ENCODE measurements at regions not wholly inside any gene's neighbourhood (a gene's known extent, or its start where the extent isn't known, plus 50 kb on each side); places are given as distances from the start of the nearest gene placed in this dataset.

DNA sequence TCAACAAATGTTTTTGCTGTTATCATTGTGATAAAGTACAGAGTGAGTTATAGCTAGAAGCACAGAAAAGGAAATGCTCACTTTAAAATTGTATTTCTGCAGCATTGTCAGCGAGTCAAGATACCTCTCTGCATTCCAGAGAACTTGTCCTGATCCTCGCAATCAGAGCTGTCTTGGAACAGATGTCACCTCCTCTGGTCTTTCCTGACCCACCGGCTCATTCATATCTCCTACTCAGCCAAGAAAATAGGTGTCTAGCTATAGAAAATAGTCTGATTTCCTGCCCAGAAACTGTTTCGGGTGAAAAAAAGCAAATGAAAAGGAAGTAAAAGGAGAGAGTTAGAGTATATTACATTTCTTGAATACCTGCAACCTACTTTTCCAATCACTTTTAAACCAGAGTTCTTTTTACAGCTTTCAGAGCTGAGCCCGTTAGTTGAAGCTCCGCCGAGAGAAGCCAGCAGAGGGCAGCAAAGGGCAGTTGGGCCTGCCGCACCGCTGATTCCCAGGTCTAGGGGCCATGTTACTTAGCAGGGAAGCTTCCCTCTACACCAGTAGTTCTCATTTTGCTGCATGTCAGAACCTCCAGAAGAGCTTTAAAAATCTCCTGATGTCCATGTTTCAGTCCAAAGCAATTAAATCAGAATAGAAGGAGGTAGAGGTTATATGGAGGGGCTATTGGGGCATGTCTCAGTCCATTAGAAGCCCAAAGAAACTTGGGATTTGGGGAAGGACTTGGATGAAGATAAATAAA lies 185.7 kb upstream of the THRB start:
- Histone ChIP-seq H2AFZ (ENCODE audit: control insufficient read depth, low read depth, low read length) (no peak overlapping the region), H3K4me2 (ENCODE audit: control insufficient read depth, insufficient read depth) (no peak overlapping the region), H3K27me3 (replicated peaks in 1 of 2; ENCODE audit: control insufficient read depth in 2 of 2, insufficient read depth in 2 of 2, low read length in 1 of 2) (no peaks in the 10 kb centered on the region; a peak in 1 of 4 replicates), H3K36me3 (ENCODE audit: control insufficient read depth in 2 of 2, insufficient read depth in 2 of 2, low read length in 1 of 2) (no peaks in the 10 kb centered on the region), H3K27ac (ENCODE audit: control insufficient read depth, insufficient read depth) (no peak overlapping the region), H3K9me3 (replicated peaks; ENCODE audit: control insufficient read depth, insufficient read depth, low read length) (no peaks in the 10 kb centered on the region), H4K20me1 (ENCODE audit: control insufficient read depth, insufficient read depth) (no peaks in the 10 kb centered on the region), H3K4me3 (no peak overlapping the region), H3K4me1 (ENCODE audit: control insufficient read depth, insufficient read depth, low read length) (no peaks in the 10 kb centered on the region), H3K9ac (ENCODE audit: control insufficient read depth, insufficient read depth, low read length) (no peak overlapping the region), H3K79me2 (ENCODE audit: control insufficient read depth, insufficient read depth, low read length) (no peaks in the 10 kb centered on the region)
- BruUV-seq (replicated peaks) = no TSS peak
- intact Hi-C loops (cut with micrococcal nuclease; ENCODE audit: unreplicated experiment) = loop anchor here (5.0 to 10.0 kb wide), 2 partner anchors 418 to 914 kb away; no protein-coding TSS in a partner anchor
- in situ Hi-C loops (cut with MboI) = no loop called here
- ChIA-PET POLR2A (no interaction called here), SMC1A (ENCODE audit: uncharacterized antibody, unreplicated experiment) (interaction anchor here (0.8 to 1.0 kb wide), 3 partner anchors 9 to 15 kb away, joined by 3 read pairs; no protein-coding TSS in a partner anchor), CTCF (interaction anchor here (0.6 to 2.4 kb wide), 26 partner anchors 9 to 792 kb away, joined by 3 to 19 read pairs (median 3); no protein-coding TSS in a partner anchor), RAD21 (ENCODE audit: unreplicated experiment) (interaction anchor here (0.6 to 1.4 kb wide), 3 partner anchors 9 to 353 kb away, joined by 3 to 4 read pairs (median 4); no protein-coding TSS in a partner anchor)
- 12% methylated on average over 9 of the region's 9 CpGs for WGBS (ENCODE audit: insufficient coverage, insufficient replicate concordance, low lambda C conversion rate, missing lambda C conversion rate)
- DNase-seq (ENCODE audit: low read depth, low spot score) (no peak), FAIRE-seq (peak; percentile 38), ATAC-seq (peak; percentile 95)
- TF ChIP-seq YY1 (IDR thresholded peaks at IDR 0.05; ENCODE audit: low read depth, low read length) (peak; percentile 42; the same call in 1 of the 2 replicates), SMAD1 (IDR thresholded peaks at IDR 0.05; ENCODE audit: low read depth, partially characterized antibody) (no peak), SREBF1 (IDR thresholded peaks at IDR 0.05; ENCODE audit: low read length) (no peak), BRCA1 (IDR thresholded peaks at IDR 0.05; ENCODE audit: low read depth, low read length) (no peak), SMC3 (IDR thresholded peaks at IDR 0.05; ENCODE audit: borderline replicate concordance, low read length) (peak; percentile 42; the same call in 1 of the 2 replicates), RCOR1 (conservative IDR thresholded peaks at IDR 0.05; ENCODE audit: low read depth, low read length) (no peak), RAD21 (IDR thresholded peaks at IDR 0.05; ENCODE audit: insufficient read depth, low read depth, low read length) (peak; percentile 53), POLR2AphosphoS5 (IDR thresholded peaks at IDR 0.05; ENCODE audit: low read length) (no peak), STAT1 (conservative IDR thresholded peaks at IDR 0.05) (no peak), IKZF2 (IDR thresholded peaks at IDR 0.05) (no peak), SPI1 (IDR thresholded peaks at IDR 0.05; ENCODE audit: borderline replicate concordance, insufficient read depth, low read depth, low read length) (no peak), ASH2L (IDR thresholded peaks at IDR 0.05; ENCODE audit: borderline replicate concordance, low read depth) (no peak), MEF2A (IDR thresholded peaks at IDR 0.05; ENCODE audit: insufficient read depth, low read depth, low read length) (no peak), POLR2AphosphoS2 (IDR thresholded peaks at IDR 0.05; ENCODE audit: low read depth, low read length) (no peak), SMARCA5 (IDR thresholded peaks at IDR 0.05) (no peak), FOXM1 (IDR thresholded peaks at IDR 0.05; ENCODE audit: low read depth, low read length) (no peak), NR2C1 (IDR thresholded peaks at IDR 0.05) (no peak)
- TF ChIP-seq, protein P1, sequence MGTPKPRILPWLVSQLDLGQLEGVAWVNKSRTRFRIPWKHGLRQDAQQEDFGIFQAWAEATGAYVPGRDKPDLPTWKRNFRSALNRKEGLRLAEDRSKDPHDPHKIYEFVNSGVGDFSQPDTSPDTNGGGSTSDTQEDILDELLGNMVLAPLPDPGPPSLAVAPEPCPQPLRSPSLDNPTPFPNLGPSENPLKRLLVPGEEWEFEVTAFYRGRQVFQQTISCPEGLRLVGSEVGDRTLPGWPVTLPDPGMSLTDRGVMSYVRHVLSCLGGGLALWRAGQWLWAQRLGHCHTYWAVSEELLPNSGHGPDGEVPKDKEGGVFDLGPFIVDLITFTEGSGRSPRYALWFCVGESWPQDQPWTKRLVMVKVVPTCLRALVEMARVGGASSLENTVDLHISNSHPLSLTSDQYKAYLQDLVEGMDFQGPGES (IDR thresholded peaks at IDR 0.05) = no peak
- TF ChIP-seq, protein P2, sequence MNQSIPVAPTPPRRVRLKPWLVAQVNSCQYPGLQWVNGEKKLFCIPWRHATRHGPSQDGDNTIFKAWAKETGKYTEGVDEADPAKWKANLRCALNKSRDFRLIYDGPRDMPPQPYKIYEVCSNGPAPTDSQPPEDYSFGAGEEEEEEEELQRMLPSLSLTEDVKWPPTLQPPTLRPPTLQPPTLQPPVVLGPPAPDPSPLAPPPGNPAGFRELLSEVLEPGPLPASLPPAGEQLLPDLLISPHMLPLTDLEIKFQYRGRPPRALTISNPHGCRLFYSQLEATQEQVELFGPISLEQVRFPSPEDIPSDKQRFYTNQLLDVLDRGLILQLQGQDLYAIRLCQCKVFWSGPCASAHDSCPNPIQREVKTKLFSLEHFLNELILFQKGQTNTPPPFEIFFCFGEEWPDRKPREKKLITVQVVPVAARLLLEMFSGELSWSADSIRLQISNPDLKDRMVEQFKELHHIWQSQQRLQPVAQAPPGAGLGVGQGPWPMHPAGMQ (IDR thresholded peaks at IDR 0.05; ENCODE audit: borderline replicate concordance) = no peak
- TF ChIP-seq, protein P3, sequence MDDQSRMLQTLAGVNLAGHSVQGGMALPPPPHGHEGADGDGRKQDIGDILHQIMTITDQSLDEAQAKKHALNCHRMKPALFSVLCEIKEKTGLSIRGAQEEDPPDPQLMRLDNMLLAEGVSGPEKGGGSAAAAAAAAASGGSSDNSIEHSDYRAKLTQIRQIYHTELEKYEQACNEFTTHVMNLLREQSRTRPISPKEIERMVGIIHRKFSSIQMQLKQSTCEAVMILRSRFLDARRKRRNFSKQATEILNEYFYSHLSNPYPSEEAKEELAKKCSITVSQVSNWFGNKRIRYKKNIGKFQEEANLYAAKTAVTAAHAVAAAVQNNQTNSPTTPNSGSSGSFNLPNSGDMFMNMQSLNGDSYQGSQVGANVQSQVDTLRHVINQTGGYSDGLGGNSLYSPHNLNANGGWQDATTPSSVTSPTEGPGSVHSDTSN (IDR thresholded peaks at IDR 0.05; ENCODE audit: insufficient replicate concordance, low read depth, low read length) = no peak
- TF ChIP-seq, protein P4, sequence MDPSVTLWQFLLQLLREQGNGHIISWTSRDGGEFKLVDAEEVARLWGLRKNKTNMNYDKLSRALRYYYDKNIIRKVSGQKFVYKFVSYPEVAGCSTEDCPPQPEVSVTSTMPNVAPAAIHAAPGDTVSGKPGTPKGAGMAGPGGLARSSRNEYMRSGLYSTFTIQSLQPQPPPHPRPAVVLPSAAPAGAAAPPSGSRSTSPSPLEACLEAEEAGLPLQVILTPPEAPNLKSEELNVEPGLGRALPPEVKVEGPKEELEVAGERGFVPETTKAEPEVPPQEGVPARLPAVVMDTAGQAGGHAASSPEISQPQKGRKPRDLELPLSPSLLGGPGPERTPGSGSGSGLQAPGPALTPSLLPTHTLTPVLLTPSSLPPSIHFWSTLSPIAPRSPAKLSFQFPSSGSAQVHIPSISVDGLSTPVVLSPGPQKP (IDR thresholded peaks at IDR 0.05; ENCODE audit: low read depth, low read length) = no peak

Data from GM12878 (cell line).